CD4-positive, alpha-beta memory T cell (primary cell): ENCODE measurements at regions not wholly inside any gene's neighbourhood (a gene's known extent, or its start where the extent isn't known, plus 50 kb on each side); places are given as distances from the start of the nearest gene placed in this dataset.
A peak's percentile ranks its signal among the peaks of the same experiment; 100 is the strongest.

Experiments
- CTCF ChIA-PET: fragments of 350-600 bp; sonication (Branson Sonifier 250); formaldehyde crosslinking; loops from one replicate; lab custom pipeline; 2021; ENCODE audit warnings: inconsistent platforms; ENCODE audit not compliant: partially characterized antibody; lab: Charles Lee
- POLR2A ChIA-PET: fragments of 350-600 bp; sonication (Branson Sonifier 250); formaldehyde crosslinking; loops from one replicate; lab custom pipeline; 2021; ENCODE audit not compliant: partially characterized antibody; lab: Charles Lee
- DNase-seq, 5 donors: peaks; one replicate each; pipeline versions ENCODE4 v3.0.0 to v3.0.0-alpha.2; 2020 to 2022; ENCODE audit warnings: mixed read lengths in 1 of 5
- H3K27ac ChIP-seq: one replicate; pipeline ENCODE4 v1.7.0; 2013; ENCODE audit warnings: low read depth, low read length
- H3K27me3 ChIP-seq: 2 replicates; pipeline ENCODE4 v1.7.0; 2013; ENCODE audit warnings: mild to moderate bottlenecking, low read length, moderate library complexity; ENCODE audit not compliant: insufficient read depth
- H3K36me3 ChIP-seq: 2 replicates; pipeline ENCODE4 v1.7.0; 2013; ENCODE audit warnings: mild to moderate bottlenecking, low read length, moderate library complexity; ENCODE audit not compliant: insufficient read depth
- H3K4me1 ChIP-seq: 2 replicates; pipeline ENCODE4 v1.7.0; 2013; ENCODE audit warnings: mild to moderate bottlenecking, low read length, moderate library complexity; ENCODE audit not compliant: insufficient read depth
- H3K4me3 ChIP-seq, 2 donors: one replicate each; pipeline ENCODE4 v1.7.0; 2013; ENCODE audit warnings: low read length in 2 of 2, mild to moderate bottlenecking in 1 of 2
- H3K9me3 ChIP-seq, 2 donors: one replicate each; pipeline ENCODE4 v1.7.0; 2013; ENCODE audit warnings: low read length in 2 of 2, control low read depth in 1 of 2; ENCODE audit not compliant: control insufficient read depth in 1 of 2
- H3K27ac Mint-ChIP-seq, 7 donors: one replicate each; pipeline ENCODE4 v1.8.0; 2020 to 2021; ENCODE audit warnings: mixed read lengths in 7 of 7, mild to moderate bottlenecking in 6 of 7, inconsistent platforms in 3 of 7, moderate library complexity in 3 of 7
- H3K27me3 Mint-ChIP-seq, 2 donors: one replicate each; pipeline ENCODE4 v1.8.0; 2020 to 2021; ENCODE audit warnings: mixed read lengths in 2 of 2
- H3K36me3 Mint-ChIP-seq, 2 donors: one replicate each; pipeline ENCODE4 v1.8.0; 2020 to 2021; ENCODE audit warnings: mixed read lengths in 2 of 2, inconsistent platforms in 1 of 2, mild to moderate bottlenecking in 1 of 2
- H3K4me1 Mint-ChIP-seq, 4 donors: one replicate each; pipeline ENCODE4 v1.8.0; 2020 to 2021; ENCODE audit warnings: mixed read lengths in 4 of 4, mild to moderate bottlenecking in 1 of 4
- H3K4me3 Mint-ChIP-seq, 8 donors: one replicate each; pipeline ENCODE4 v1.8.0; 2020 to 2021; ENCODE audit warnings: mixed read lengths in 8 of 8, mild to moderate bottlenecking in 7 of 8, moderate library complexity in 6 of 8, inconsistent platforms in 3 of 8
- H3K9me3 Mint-ChIP-seq, 8 donors: one replicate each; pipeline ENCODE4 v1.8.0; 2020 to 2021; ENCODE audit warnings: mixed read lengths in 8 of 8, mild to moderate bottlenecking in 5 of 8, inconsistent platforms in 3 of 8, moderate library complexity in 1 of 8
- intact Hi-C: fragments of 100-400 bp; cut with micrococcal nuclease; formaldehyde crosslinking; loops from one replicate; pipeline ENCODE4 v1.15.1; 2023

DNA sequence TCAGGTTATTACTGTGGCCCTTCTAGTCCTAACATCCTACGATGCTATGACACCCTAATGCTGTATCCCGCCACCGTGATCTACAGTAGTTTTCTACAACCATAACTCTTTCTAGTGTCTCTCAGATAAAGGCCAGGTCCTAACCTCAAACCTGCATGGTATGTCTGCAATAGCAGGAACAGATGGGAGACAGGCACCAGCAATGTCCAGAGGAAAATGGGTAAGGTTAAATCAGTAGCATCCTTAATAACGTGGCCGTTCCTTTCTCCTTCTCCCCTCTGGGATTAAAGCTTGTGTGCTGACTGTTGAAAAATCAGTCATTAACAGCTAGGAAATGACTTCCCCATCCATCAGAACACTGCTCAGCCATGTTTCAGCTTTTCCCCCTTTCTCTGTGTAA lies 321.9 kb upstream of the NPVF start:
- Mint-ChIP-seq H3K4me3 (no peak overlapping the region), H3K27ac (no peak overlapping the region), H3K4me1 (no peaks in the 10 kb centered on the region), H3K27me3 (peaks cover 13 to 26% of the 10 kb centered on the region in 2 donors), H3K9me3 (no peaks in the 10 kb centered on the region), H3K36me3 (no peaks in the 10 kb centered on the region)
- H3K36me3 ChIP-seq: no peaks in the 10 kb centered on the region
- H3K9me3 ChIP-seq: no peaks in the 10 kb centered on the region
- H3K4me1 ChIP-seq: no peaks in the 10 kb centered on the region
- no peak overlapping the region for H3K4me3 ChIP-seq
- H3K27ac ChIP-seq: no peak overlapping the region
- ChIA-PET CTCF (interaction anchor here (0.6 to 0.8 kb wide), 2 partner anchors 11 to 291 kb away, joined by 3 read pairs; no protein-coding TSS in a partner anchor), POLR2A (no interaction called here)
- peaks cover 3% of the 10 kb centered on the region for H3K27me3 ChIP-seq
- intact Hi-C loops: no loop called here
- no peak for DNase-seq

DNA sequence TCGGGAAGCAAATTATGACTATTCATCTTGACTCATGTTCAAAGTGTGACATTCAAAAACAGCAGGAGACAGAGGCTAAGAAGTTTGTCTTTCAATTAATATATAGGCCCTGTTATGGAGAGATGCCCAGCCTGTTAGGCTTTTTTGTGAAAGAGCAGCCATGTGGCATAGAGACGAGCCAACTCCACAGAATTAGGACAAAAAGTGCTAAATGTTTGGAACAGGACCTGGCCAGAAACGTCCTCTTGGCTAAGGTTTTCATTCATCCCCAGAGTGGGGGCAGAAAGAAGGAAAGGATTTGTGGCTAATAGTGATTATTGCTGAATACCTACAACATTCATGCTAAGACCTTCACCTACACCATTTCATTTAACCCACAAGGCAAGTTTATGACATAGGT lies 324.7 kb upstream of the NPVF start:
- Histone ChIP-seq H3K4me3 (no peak overlapping the region), H3K4me1 (no peaks in the 10 kb centered on the region), H3K27me3 (no peaks in the 10 kb centered on the region), H3K27ac (no peak overlapping the region), H3K36me3 (no peaks in the 10 kb centered on the region), H3K9me3 (no peaks in the 10 kb centered on the region)
- no peak for DNase-seq
- Mint-ChIP-seq H3K4me3 (no peak overlapping the region), H3K36me3 (no peaks in the 10 kb centered on the region), H3K27me3 (peaks cover 16 to 23% of the 10 kb centered on the region in 2 donors), H3K27ac (no peak overlapping the region), H3K4me1 (peaks cover 3 to 7% (median 5%) of the 10 kb centered on the region in 4 donors), H3K9me3 (no peaks in the 10 kb centered on the region)
- CTCF ChIA-PET: interaction anchor here (2.7 kb wide), 1 partner anchor 12 kb away, joined by 10 read pairs; no protein-coding TSS in a partner anchor
- POLR2A ChIA-PET: no interaction called here
- intact Hi-C loops: no loop called here

DNA sequence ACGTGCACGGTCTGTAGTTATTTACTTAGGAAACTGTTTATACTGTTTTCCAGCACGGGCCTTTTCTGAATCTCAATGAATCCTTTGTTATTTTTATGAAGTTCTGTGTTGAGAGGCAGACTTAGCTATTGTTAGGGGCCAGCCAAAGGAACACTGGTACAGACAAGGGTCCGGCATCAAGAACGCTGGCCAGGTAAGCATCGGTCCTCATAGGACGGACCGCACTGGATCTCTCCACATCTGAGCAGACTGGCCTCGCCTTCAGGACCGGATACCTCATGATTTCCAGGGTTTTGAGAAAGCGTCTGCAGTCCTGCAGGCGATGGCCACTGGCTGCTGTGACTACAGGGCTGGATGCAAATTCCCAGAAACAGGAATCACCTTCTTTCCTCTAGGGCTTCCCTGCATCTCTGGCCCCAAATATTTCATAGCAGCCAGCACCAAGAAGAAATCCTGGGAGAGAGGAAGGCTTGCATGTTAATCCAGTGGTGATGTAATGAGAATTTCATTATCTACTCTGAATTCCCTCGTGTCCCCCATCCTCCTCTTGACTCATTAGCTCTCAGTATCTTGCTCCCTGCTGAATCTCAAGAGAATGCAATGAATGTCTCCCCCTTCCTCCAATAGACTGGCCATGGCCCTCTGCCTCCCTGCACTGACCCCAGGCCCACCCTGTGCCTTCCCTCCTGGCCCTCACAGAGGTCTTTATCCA lies 325.4 kb upstream of the NPVF start:
- no peak overlapping the region for H3K27ac Mint-ChIP-seq
- H3K27me3 Mint-ChIP-seq: peaks cover 14 to 19% of the 10 kb centered on the region in 2 donors
- no peak for DNase-seq
- Histone ChIP-seq H3K4me3 (no peak overlapping the region), H3K27ac (no peak overlapping the region), H3K27me3 (no peaks in the 10 kb centered on the region), H3K9me3 (no peaks in the 10 kb centered on the region), H3K36me3 (no peaks in the 10 kb centered on the region), H3K4me1 (no peaks in the 10 kb centered on the region)
- peaks cover 3 to 7% (median 5%) of the 10 kb centered on the region in 4 donors for H3K4me1 Mint-ChIP-seq
- ChIA-PET POLR2A (no interaction called here), CTCF (interaction anchor here (2.7 kb wide), 1 partner anchor 11 kb away, joined by 10 read pairs; no protein-coding TSS in a partner anchor)
- no peaks in the 10 kb centered on the region for H3K9me3 Mint-ChIP-seq
- no peak overlapping the region for H3K4me3 Mint-ChIP-seq
- intact Hi-C loops: no loop called here
- no peaks in the 10 kb centered on the region for H3K36me3 Mint-ChIP-seq

DNA sequence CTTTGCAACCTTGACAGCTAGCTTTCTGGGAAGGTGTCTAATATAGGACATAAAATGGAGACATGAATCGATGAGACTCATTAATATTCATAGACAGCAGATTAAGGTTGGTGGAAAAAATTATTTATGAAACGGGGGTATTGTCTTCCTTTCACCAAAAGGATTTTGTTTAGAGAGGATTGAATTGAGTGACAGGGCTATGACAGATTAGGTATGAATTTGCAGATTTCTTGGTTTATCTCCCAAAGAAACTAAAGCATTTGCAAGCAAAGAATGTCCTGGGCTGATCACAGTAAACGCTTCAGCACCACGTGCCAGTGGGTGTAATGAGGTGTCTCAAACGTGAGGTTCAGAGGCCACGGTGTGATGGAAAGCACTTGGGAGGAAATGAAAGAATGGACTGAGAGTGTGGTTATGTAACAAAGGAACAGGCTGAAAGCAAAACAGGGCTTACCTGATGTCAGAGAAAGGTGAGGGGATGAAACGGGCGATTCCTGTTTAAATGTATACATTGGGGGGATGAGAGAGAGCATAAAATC lies 329.2 kb upstream of the NPVF start:
- peak overlapping the region in 1 of 8 donors; percentile 65 for H3K4me3 Mint-ChIP-seq
- Histone ChIP-seq H3K9me3 (no peaks in the 10 kb centered on the region), H3K36me3 (no peaks in the 10 kb centered on the region), H3K27ac (no peak overlapping the region), H3K4me1 (no peaks in the 10 kb centered on the region), H3K4me3 (no peak overlapping the region), H3K27me3 (no peaks in the 10 kb centered on the region)
- H3K27ac Mint-ChIP-seq: no peak overlapping the region
- ChIA-PET CTCF (interaction anchor here (1.0 kb wide), 1 partner anchor 298 kb away, joined by 3 read pairs; no protein-coding TSS in a partner anchor), POLR2A (no interaction called here)
- no peaks in the 10 kb centered on the region for H3K9me3 Mint-ChIP-seq
- intact Hi-C loops: no loop called here
- DNase-seq: no peak
- H3K4me1 Mint-ChIP-seq: peaks cover 3 to 7% (median 5%) of the 10 kb centered on the region in 4 donors
- H3K27me3 Mint-ChIP-seq: peaks cover 8 to 9% of the 10 kb centered on the region in 2 donors
- H3K36me3 Mint-ChIP-seq: no peaks in the 10 kb centered on the region

DNA sequence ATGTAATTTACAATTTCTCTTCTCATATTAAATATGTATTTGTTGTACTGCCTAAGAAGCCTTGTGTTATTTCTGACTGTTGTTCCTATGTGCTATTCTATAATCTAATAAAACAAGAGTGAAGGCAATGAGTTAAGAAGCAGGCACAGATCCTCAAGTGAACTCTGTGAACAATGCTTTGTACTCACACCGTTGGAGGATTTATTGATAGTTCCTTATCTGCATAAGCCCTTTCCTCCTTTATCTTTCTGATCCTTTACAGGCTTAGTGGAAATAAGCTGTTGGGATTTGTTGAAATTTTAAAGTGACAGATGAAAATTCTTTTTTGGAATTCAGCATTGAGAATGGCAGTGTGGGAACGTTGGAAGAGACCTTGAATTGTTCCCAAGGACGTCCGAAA lies 329.6 kb upstream of the NPVF start:
- no peaks in the 10 kb centered on the region for H3K36me3 ChIP-seq
- Mint-ChIP-seq H3K27ac (no peak overlapping the region), H3K36me3 (no peaks in the 10 kb centered on the region), H3K9me3 (no peaks in the 10 kb centered on the region), H3K4me3 (no peak overlapping the region), H3K27me3 (peaks cover 4 to 9% of the 10 kb centered on the region in 2 donors), H3K4me1 (peaks cover 3 to 7% (median 5%) of the 10 kb centered on the region in 4 donors)
- POLR2A ChIA-PET: no interaction called here
- DNase-seq: no peak
- H3K27ac ChIP-seq: no peak overlapping the region
- no peak overlapping the region for H3K4me3 ChIP-seq
- intact Hi-C loops: no loop called here
- CTCF ChIA-PET: interaction anchor here (1.0 kb wide), 1 partner anchor 298 kb away, joined by 3 read pairs; no protein-coding TSS in a partner anchor
- H3K9me3 ChIP-seq: no peaks in the 10 kb centered on the region
- H3K4me1 ChIP-seq: no peaks in the 10 kb centered on the region
- H3K27me3 ChIP-seq: no peaks in the 10 kb centered on the region

DNA sequence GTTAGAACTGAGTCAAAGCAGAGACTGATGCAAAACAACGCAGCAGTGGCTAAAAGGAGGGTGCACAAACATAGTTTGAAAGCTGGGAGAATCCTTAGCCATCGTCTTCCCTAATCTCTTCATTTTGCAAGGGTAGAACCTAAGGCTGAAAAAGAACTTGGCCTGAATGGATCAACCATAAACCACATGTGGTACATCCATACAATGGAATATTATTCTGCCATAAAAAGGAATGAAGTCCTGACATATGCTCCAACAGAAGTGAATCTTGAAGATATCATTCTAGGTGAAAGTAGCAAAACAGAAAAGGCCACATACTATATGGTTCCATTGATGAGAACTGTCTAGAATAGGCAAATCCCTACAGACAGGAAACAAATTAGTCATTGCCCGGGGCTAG lies 330.3 kb upstream of the NPVF start:
- CTCF ChIA-PET: interaction anchor here (1.0 kb wide), 1 partner anchor 299 kb away, joined by 3 read pairs; no protein-coding TSS in a partner anchor
- H3K27me3 Mint-ChIP-seq: peaks cover 4 to 9% of the 10 kb centered on the region in 2 donors
- Histone ChIP-seq H3K4me3 (no peak overlapping the region), H3K27ac (no peak overlapping the region), H3K9me3 (no peaks in the 10 kb centered on the region), H3K36me3 (no peaks in the 10 kb centered on the region), H3K27me3 (no peaks in the 10 kb centered on the region), H3K4me1 (no peaks in the 10 kb centered on the region)
- intact Hi-C loops: no loop called here
- peaks cover 3 to 7% (median 5%) of the 10 kb centered on the region in 4 donors for H3K4me1 Mint-ChIP-seq
- no peak for DNase-seq
- no peaks in the 10 kb centered on the region for H3K9me3 Mint-ChIP-seq
- POLR2A ChIA-PET: no interaction called here
- H3K4me3 Mint-ChIP-seq: no peak overlapping the region
- no peak overlapping the region for H3K27ac Mint-ChIP-seq
- H3K36me3 Mint-ChIP-seq: no peaks in the 10 kb centered on the region

DNA sequence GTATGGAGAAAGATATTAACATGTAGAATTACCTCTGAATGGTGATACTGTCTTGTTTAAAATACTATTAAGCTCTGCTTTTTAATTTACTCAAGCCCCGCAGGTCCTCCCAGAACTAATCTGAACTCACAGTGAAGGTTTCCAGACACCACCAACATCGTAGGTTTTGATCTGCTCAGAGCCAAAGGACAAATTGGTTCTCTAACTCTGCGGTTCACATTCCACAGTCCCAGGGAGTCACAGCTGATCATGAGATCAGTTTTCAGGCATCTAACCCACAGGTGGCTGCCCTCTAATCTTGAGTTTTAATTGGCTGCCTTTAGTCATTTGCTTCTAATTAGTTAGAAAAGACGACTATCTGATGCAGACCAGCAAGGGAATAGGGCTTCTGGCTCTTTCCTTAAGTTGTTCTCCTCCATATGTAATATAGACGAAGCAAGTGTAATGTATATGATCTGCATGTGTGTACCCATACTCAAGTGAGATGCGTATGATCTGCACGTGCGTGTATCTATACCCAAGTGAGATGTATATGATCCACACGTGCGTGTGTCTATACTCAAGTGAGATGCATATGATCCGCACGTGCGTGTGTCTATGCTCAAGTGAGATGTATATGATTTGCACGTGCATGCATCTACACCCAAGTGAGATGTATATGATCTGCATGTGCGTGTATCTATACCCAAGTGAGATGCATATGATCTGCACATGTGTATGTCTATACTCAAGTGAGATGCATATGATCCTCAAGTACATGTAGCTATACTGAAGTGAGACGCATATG lies 331.5 kb upstream of the NPVF start:
- no peak overlapping the region for H3K4me3 Mint-ChIP-seq
- no peaks in the 10 kb centered on the region for H3K36me3 Mint-ChIP-seq
- intact Hi-C loops: loop anchor here (10.0 kb wide), 1 partner anchor 295 kb away; no protein-coding TSS in a partner anchor

More for the DNA sequence above, 331.5 kb upstream of the NPVF start:
- Histone ChIP-seq H3K27ac (no peak overlapping the region), H3K36me3 (no peaks in the 10 kb centered on the region), H3K4me3 (no peak overlapping the region), H3K4me1 (no peaks in the 10 kb centered on the region), H3K27me3 (no peaks in the 10 kb centered on the region), H3K9me3 (no peaks in the 10 kb centered on the region)
- Mint-ChIP-seq H3K27ac (no peak overlapping the region), H3K4me1 (peaks cover 3 to 7% (median 5%) of the 10 kb centered on the region in 4 donors), H3K27me3 (peaks cover 2 to 4% of the 10 kb centered on the region in 2 donors), H3K9me3 (no peaks in the 10 kb centered on the region)
- CTCF ChIA-PET: interaction anchor here (2.4 kb wide), 1 partner anchor 300 kb away, joined by 10 read pairs; no protein-coding TSS in a partner anchor
- no peak for DNase-seq
- POLR2A ChIA-PET: no interaction called here
